ENCODE measurements at regions not wholly inside any gene's neighbourhood (a gene's known extent, or its start where the extent isn't known, plus 50 kb on each side); places are given as distances from the start of the nearest gene placed in this dataset.

- Histone ChIP-seq H3K36me3 (ENCODE audit: low read depth) (no peaks in the 10 kb centered on the region), H3K9me3 (no peaks in the 10 kb centered on the region), H3K4me3 (no peak overlapping the region), H3K4me1 (ENCODE audit: low read depth) (no peaks in the 10 kb centered on the region)
- TF ChIP-seq CTCF (IDR thresholded peaks at IDR 0.05) = no peak
- intact Hi-C loops (cut with DNase I, micrococcal nuclease) = no loop called here
- ATAC-seq = no peak
- no peak for DNase-seq
Observed at GRCh38 chrX:2585158-2585470, 84.3 kb upstream of the DHRSX start.

GRCh38 chrX:2584251-2585157 is 83.7 kb upstream of the DHRSX start:
- H3K36me3 ChIP-seq (ENCODE audit: low read depth) = no peaks in the 10 kb centered on the region
- H3K4me1 ChIP-seq (ENCODE audit: low read depth) = no peaks in the 10 kb centered on the region
- no peak overlapping the region for H3K4me3 ChIP-seq
- TF ChIP-seq CTCF (IDR thresholded peaks at IDR 0.05) = no peak
- DNase-seq (no peak), ATAC-seq (no peak)
- intact Hi-C loops (cut with DNase I, micrococcal nuclease) = no loop called here
- H3K9me3 ChIP-seq = no peaks in the 10 kb centered on the region

GRCh38 chrX:2583194-2584162 is 82.7 kb upstream of the DHRSX start:
- H3K9me3 ChIP-seq = no peaks in the 10 kb centered on the region
- no peak for ATAC-seq
- intact Hi-C loops (cut with DNase I, micrococcal nuclease) = no loop called here
- no peaks in the 10 kb centered on the region for H3K36me3 ChIP-seq (ENCODE audit: low read depth)
- no peak overlapping the region for H3K4me3 ChIP-seq
- no peak for TF ChIP-seq CTCF (IDR thresholded peaks at IDR 0.05)
- no peaks in the 10 kb centered on the region for H3K4me1 ChIP-seq (ENCODE audit: low read depth)
- DNase-seq = no peak

- Histone ChIP-seq H3K4me1 (ENCODE audit: low read depth) (no peaks in the 10 kb centered on the region), H3K9me3 (no peaks in the 10 kb centered on the region), H3K36me3 (ENCODE audit: low read depth) (no peaks in the 10 kb centered on the region), H3K4me3 (no peak overlapping the region)
- no peak for ATAC-seq
- no peak for DNase-seq
- intact Hi-C loops (cut with DNase I, micrococcal nuclease) = no loop called here
- no peak for TF ChIP-seq CTCF (IDR thresholded peaks at IDR 0.05)
Observed at GRCh38 chrX:2582667-2583066, 81.9 kb upstream of the DHRSX start.

- intact Hi-C loops (cut with DNase I, micrococcal nuclease) = no loop called here
- ATAC-seq = no peak
Observed at GRCh38 chrX:2581296-2581695, 80.5 kb upstream of the DHRSX start.

More at GRCh38 chrX:2581296-2581695, 80.5 kb upstream of the DHRSX start:
- no peak for TF ChIP-seq CTCF (IDR thresholded peaks at IDR 0.05)
- Histone ChIP-seq H3K36me3 (ENCODE audit: low read depth) (no peaks in the 10 kb centered on the region), H3K4me1 (ENCODE audit: low read depth) (no peaks in the 10 kb centered on the region), H3K4me3 (no peak overlapping the region), H3K9me3 (no peaks in the 10 kb centered on the region)
- DNase-seq = no peak
